ENCODE measurements at regions not wholly inside any gene's neighbourhood (a gene's known extent, or its start where the extent isn't known, plus 50 kb on each side); places are given as distances from the start of the nearest gene placed in this dataset.

- Histone ChIP-seq H3K36me3 (ENCODE audit: insufficient read depth, low read length) (no peaks in the 10 kb centered on the region), H3K27ac (ENCODE audit: low read depth, low read length) (no peak overlapping the region), H3K9ac (ENCODE audit: low read depth, low read length) (no peak overlapping the region), H3K4me3 (ENCODE audit: low read length) (no peak overlapping the region), H3K9me3 (ENCODE audit: insufficient read depth, low read depth, low read length) (no peaks in the 10 kb centered on the region), H3K27me3 (ENCODE audit: insufficient read depth, low read length) (no peaks in the 10 kb centered on the region), H3K4me1 (ENCODE audit: insufficient read depth, low read length) (peaks cover 4% of the 10 kb centered on the region; the same call in 1 of the 2 replicates)
- 89% methylated on average over 6 of the region's 6 CpGs for WGBS
Measured at GRCh38 chr6:129940454-129941195, 77.8 kb upstream of the L3MBTL3 start.

- Histone ChIP-seq H3K4me1 (ENCODE audit: insufficient read depth, low read length) (no peaks in the 10 kb centered on the region), H3K9me3 (ENCODE audit: insufficient read depth, low read depth, low read length) (no peaks in the 10 kb centered on the region)
- 91% methylated on average over 6 of the region's 8 CpGs for WGBS
Measured at GRCh38 chr6:129938249-129939020, 77.3 kb upstream of the TMEM244 start.

GRCh38 chr6:129936329-129937165, 75.4 kb upstream of the TMEM244 start:
- H3K36me3 ChIP-seq (ENCODE audit: insufficient read depth, low read length) = no peaks in the 10 kb centered on the region
- no peak overlapping the region for H3K9ac ChIP-seq (ENCODE audit: low read depth, low read length)
- WGBS = 16% methylated on average over 6 of the region's 7 CpGs
- H3K27ac ChIP-seq (ENCODE audit: low read depth, low read length) = no peak overlapping the region
- H3K4me3 ChIP-seq (ENCODE audit: low read length) = no peak overlapping the region
- no peaks in the 10 kb centered on the region for H3K4me1 ChIP-seq (ENCODE audit: insufficient read depth, low read length)
- H3K9me3 ChIP-seq (ENCODE audit: insufficient read depth, low read depth, low read length) = no peaks in the 10 kb centered on the region
- H3K27me3 ChIP-seq (ENCODE audit: insufficient read depth, low read length) = no peaks in the 10 kb centered on the region

More at GRCh38 chr6:129938249-129939020, 77.3 kb upstream of the TMEM244 start:
- Histone ChIP-seq H3K36me3 (ENCODE audit: insufficient read depth, low read length) (no peaks in the 10 kb centered on the region), H3K27ac (ENCODE audit: low read depth, low read length) (no peak overlapping the region), H3K4me3 (ENCODE audit: low read length) (no peak overlapping the region), H3K27me3 (ENCODE audit: insufficient read depth, low read length) (no peaks in the 10 kb centered on the region), H3K9ac (ENCODE audit: low read depth, low read length) (no peak overlapping the region)

GRCh38 chr6:129932321-129932720, 71.2 kb upstream of the TMEM244 start:
- Histone ChIP-seq H3K9ac (ENCODE audit: low read depth, low read length) (no peak overlapping the region), H3K4me1 (ENCODE audit: insufficient read depth, low read length) (no peaks in the 10 kb centered on the region), H3K9me3 (ENCODE audit: insufficient read depth, low read depth, low read length) (no peaks in the 10 kb centered on the region), H3K36me3 (ENCODE audit: insufficient read depth, low read length) (no peaks in the 10 kb centered on the region), H3K27ac (ENCODE audit: low read depth, low read length) (no peak overlapping the region), H3K27me3 (ENCODE audit: insufficient read depth, low read length) (no peaks in the 10 kb centered on the region), H3K4me3 (ENCODE audit: low read length) (no peak overlapping the region)
- WGBS = no CpG with 5 or more reads among the region's 1 CpG

- Histone ChIP-seq H3K27me3 (ENCODE audit: insufficient read depth, low read length) (no peaks in the 10 kb centered on the region), H3K9me3 (ENCODE audit: insufficient read depth, low read depth, low read length) (no peaks in the 10 kb centered on the region), H3K27ac (ENCODE audit: low read depth, low read length) (no peak overlapping the region), H3K9ac (ENCODE audit: low read depth, low read length) (no peak overlapping the region), H3K4me3 (ENCODE audit: low read length) (no peak overlapping the region), H3K4me1 (ENCODE audit: insufficient read depth, low read length) (no peaks in the 10 kb centered on the region), H3K36me3 (ENCODE audit: insufficient read depth, low read length) (no peaks in the 10 kb centered on the region)
- WGBS = 92% methylated on average over 1 of the region's 1 CpG
Measured at GRCh38 chr6:129929433-129929832, 68.3 kb upstream of the TMEM244 start.

- no peaks in the 10 kb centered on the region for H3K4me1 ChIP-seq (ENCODE audit: insufficient read depth, low read length)
- no peak overlapping the region for H3K9ac ChIP-seq (ENCODE audit: low read depth, low read length)
- no peak overlapping the region for H3K4me3 ChIP-seq (ENCODE audit: low read length)
- no peak overlapping the region for H3K27ac ChIP-seq (ENCODE audit: low read depth, low read length)
- no peaks in the 10 kb centered on the region for H3K36me3 ChIP-seq (ENCODE audit: insufficient read depth, low read length)
- no peaks in the 10 kb centered on the region for H3K27me3 ChIP-seq (ENCODE audit: insufficient read depth, low read length)
- H3K9me3 ChIP-seq (ENCODE audit: insufficient read depth, low read depth, low read length) = no peaks in the 10 kb centered on the region
Measured at GRCh38 chr6:129923530-129924250, 62.6 kb upstream of the TMEM244 start.

- no peak overlapping the region for H3K27ac ChIP-seq (ENCODE audit: low read depth, low read length)
- no peak overlapping the region for H3K4me3 ChIP-seq (ENCODE audit: low read length)
- no peak overlapping the region for H3K9ac ChIP-seq (ENCODE audit: low read depth, low read length)
- H3K4me1 ChIP-seq (ENCODE audit: insufficient read depth, low read length) = no peaks in the 10 kb centered on the region
- no peaks in the 10 kb centered on the region for H3K27me3 ChIP-seq (ENCODE audit: insufficient read depth, low read length)
- H3K36me3 ChIP-seq (ENCODE audit: insufficient read depth, low read length) = no peaks in the 10 kb centered on the region
- no peaks in the 10 kb centered on the region for H3K9me3 ChIP-seq (ENCODE audit: insufficient read depth, low read depth, low read length)
- 98% methylated on average over 2 of the region's 3 CpGs for WGBS
Measured at GRCh38 chr6:129921169-129921817, 60.2 kb upstream of the TMEM244 start.

GRCh38 chr6:129920103-129920798, 59.1 kb upstream of the TMEM244 start:
- WGBS = 94% methylated on average over 4 of the region's 7 CpGs
- no peak overlapping the region for H3K9ac ChIP-seq (ENCODE audit: low read depth, low read length)

GRCh38 chr6:129911732-129912131, 50.6 kb upstream of the TMEM244 start:
- Histone ChIP-seq H3K4me3 (ENCODE audit: low read length) (no peak overlapping the region), H3K4me1 (ENCODE audit: insufficient read depth, low read length) (no peaks in the 10 kb centered on the region), H3K27me3 (ENCODE audit: insufficient read depth, low read length) (no peaks in the 10 kb centered on the region), H3K36me3 (ENCODE audit: insufficient read depth, low read length) (no peaks in the 10 kb centered on the region), H3K9ac (ENCODE audit: low read depth, low read length) (no peak overlapping the region), H3K27ac (ENCODE audit: low read depth, low read length) (no peak overlapping the region), H3K9me3 (ENCODE audit: insufficient read depth, low read depth, low read length) (no peaks in the 10 kb centered on the region)
- 92% methylated on average over 1 of the region's 1 CpG for WGBS

More at GRCh38 chr6:129920103-129920798, 59.1 kb upstream of the TMEM244 start:
- Histone ChIP-seq H3K27ac (ENCODE audit: low read depth, low read length) (no peak overlapping the region), H3K27me3 (ENCODE audit: insufficient read depth, low read length) (no peaks in the 10 kb centered on the region), H3K4me1 (ENCODE audit: insufficient read depth, low read length) (no peaks in the 10 kb centered on the region), H3K36me3 (ENCODE audit: insufficient read depth, low read length) (no peaks in the 10 kb centered on the region), H3K4me3 (ENCODE audit: low read length) (no peak overlapping the region), H3K9me3 (ENCODE audit: insufficient read depth, low read depth, low read length) (no peaks in the 10 kb centered on the region)

Measured in HUES64 (cell line).